ENCODE measurements at regions not wholly inside any gene's neighbourhood (a gene's known extent, or its start where the extent isn't known, plus 50 kb on each side); places are given as distances from the start of the nearest gene placed in this dataset.
A peak's percentile ranks its signal among the peaks of the same experiment; 100 is the strongest.
"Not testable (repeated sequence)": the region's sequence is repeated elsewhere in the genome, so short reads cannot be mapped to it uniquely, and the experiment has no call there.

GRCh38 chr16:29202025-29202632 is 204.4 kb downstream of the NPIPB11 start:
- not testable (repeated sequence) for H3K27me3 Mint-ChIP-seq (ENCODE audit: low read depth); H3K27ac Mint-ChIP-seq (ENCODE audit: unreplicated experiment)

GRCh38 chr16:29201296-29202024 is 205.1 kb downstream of the NPIPB11 start:
- H3K4me1 Mint-ChIP-seq; H3K4me3 Mint-ChIP-seq; H3K27ac Mint-ChIP-seq (ENCODE audit: unreplicated experiment); H3K27me3 Mint-ChIP-seq (ENCODE audit: low read depth); DNase-seq (ENCODE audit: low read depth, low spot score); H3K36me3 Mint-ChIP-seq (ENCODE audit: low read depth): not testable (repeated sequence)
- peaks cover 12% of the 10 kb centered on the region for H3K9me3 Mint-ChIP-seq

More at GRCh38 chr16:29202025-29202632, 204.4 kb downstream of the NPIPB11 start:
- H3K9me3 Mint-ChIP-seq, result peaks cover 19% of the 10 kb centered on the region
- not testable (repeated sequence) for DNase-seq (ENCODE audit: low read depth, low spot score); H3K36me3 Mint-ChIP-seq (ENCODE audit: low read depth); H3K4me3 Mint-ChIP-seq; H3K4me1 Mint-ChIP-seq

- H3K4me3 Mint-ChIP-seq; DNase-seq (ENCODE audit: low read depth, low spot score); H3K9me3 Mint-ChIP-seq; H3K36me3 Mint-ChIP-seq (ENCODE audit: low read depth); H3K4me1 Mint-ChIP-seq; H3K27ac Mint-ChIP-seq (ENCODE audit: unreplicated experiment); H3K27me3 Mint-ChIP-seq (ENCODE audit: low read depth): not testable (repeated sequence)
These were observed 205.8 kb downstream of the NPIPB11 start for GRCh38 chr16:29200681-29201080.

GRCh38 chr16:29200135-29200601 is 206.3 kb downstream of the NPIPB11 start:
- H3K36me3 Mint-ChIP-seq (ENCODE audit: low read depth); H3K4me1 Mint-ChIP-seq; H3K4me3 Mint-ChIP-seq; DNase-seq (ENCODE audit: low read depth, low spot score); H3K27ac Mint-ChIP-seq (ENCODE audit: unreplicated experiment); H3K9me3 Mint-ChIP-seq; H3K27me3 Mint-ChIP-seq (ENCODE audit: low read depth): not testable (repeated sequence)

- not testable (repeated sequence) for H3K4me3 Mint-ChIP-seq; H3K9me3 Mint-ChIP-seq; DNase-seq (ENCODE audit: low read depth, low spot score); H3K36me3 Mint-ChIP-seq (ENCODE audit: low read depth); H3K4me1 Mint-ChIP-seq; H3K27me3 Mint-ChIP-seq (ENCODE audit: low read depth); H3K27ac Mint-ChIP-seq (ENCODE audit: unreplicated experiment)
These were observed 206.9 kb downstream of the NPIPB11 start for GRCh38 chr16:29199626-29200025.

GRCh38 chr16:29198731-29199521 is 207.6 kb downstream of the NPIPB11 start:
- Mint-ChIP-seq H3K4me3 (no peak overlapping the region), H3K27me3 (ENCODE audit: low read depth) (no peaks in the 10 kb centered on the region), H3K36me3 (ENCODE audit: low read depth) (no peaks in the 10 kb centered on the region), H3K4me1 (peaks cover 6% of the 10 kb centered on the region), H3K9me3 (peaks cover 9% of the 10 kb centered on the region), H3K27ac (ENCODE audit: unreplicated experiment) (peak overlapping the region; percentile 35)
- no peak for TF ChIP-seq CTCF (conservative IDR thresholded peaks at IDR 0.05)
- no peak for DNase-seq (ENCODE audit: low read depth, low spot score)

- Mint-ChIP-seq H3K4me3 (no peak overlapping the region), H3K36me3 (ENCODE audit: low read depth) (no peaks in the 10 kb centered on the region), H3K4me1 (peaks cover 6% of the 10 kb centered on the region), H3K27me3 (ENCODE audit: low read depth) (no peaks in the 10 kb centered on the region), H3K9me3 (peaks cover 9% of the 10 kb centered on the region), H3K27ac (ENCODE audit: unreplicated experiment) (peak overlapping the region; percentile 35)
- TF ChIP-seq CTCF (conservative IDR thresholded peaks at IDR 0.05), result no peak
- no peak for DNase-seq (ENCODE audit: low read depth, low spot score)
These were observed 208.3 kb downstream of the NPIPB11 start for GRCh38 chr16:29198231-29198630.

- H3K27ac Mint-ChIP-seq (ENCODE audit: unreplicated experiment); H3K9me3 Mint-ChIP-seq; H3K4me3 Mint-ChIP-seq; H3K36me3 Mint-ChIP-seq (ENCODE audit: low read depth); H3K4me1 Mint-ChIP-seq; DNase-seq (ENCODE audit: low read depth, low spot score); H3K27me3 Mint-ChIP-seq (ENCODE audit: low read depth): not testable (repeated sequence)
These were observed 208.9 kb downstream of the NPIPB11 start for GRCh38 chr16:29197494-29198100.

- not testable (repeated sequence) for H3K27me3 Mint-ChIP-seq (ENCODE audit: low read depth); H3K9me3 Mint-ChIP-seq; DNase-seq (ENCODE audit: low read depth, low spot score); H3K4me1 Mint-ChIP-seq; H3K4me3 Mint-ChIP-seq; H3K27ac Mint-ChIP-seq (ENCODE audit: unreplicated experiment); H3K36me3 Mint-ChIP-seq (ENCODE audit: low read depth)
These were observed 209.8 kb downstream of the NPIPB11 start for GRCh38 chr16:29196746-29197145.

- not testable (repeated sequence) for H3K27ac Mint-ChIP-seq (ENCODE audit: unreplicated experiment)
These were observed 210.4 kb downstream of the LAT start for GRCh38 chr16:29195116-29195872.

More at GRCh38 chr16:29195116-29195872, 210.4 kb downstream of the LAT start:
- H3K27me3 Mint-ChIP-seq (ENCODE audit: low read depth); DNase-seq (ENCODE audit: low read depth, low spot score); H3K9me3 Mint-ChIP-seq; H3K4me1 Mint-ChIP-seq; H3K4me3 Mint-ChIP-seq; H3K36me3 Mint-ChIP-seq (ENCODE audit: low read depth): not testable (repeated sequence)

All from neural crest cell (in vitro differentiated cells).